ENCODE measurements at regions not wholly inside any gene's neighbourhood (a gene's known extent, or its start where the extent isn't known, plus 50 kb on each side); places are given as distances from the start of the nearest gene placed in this dataset.

DNA sequence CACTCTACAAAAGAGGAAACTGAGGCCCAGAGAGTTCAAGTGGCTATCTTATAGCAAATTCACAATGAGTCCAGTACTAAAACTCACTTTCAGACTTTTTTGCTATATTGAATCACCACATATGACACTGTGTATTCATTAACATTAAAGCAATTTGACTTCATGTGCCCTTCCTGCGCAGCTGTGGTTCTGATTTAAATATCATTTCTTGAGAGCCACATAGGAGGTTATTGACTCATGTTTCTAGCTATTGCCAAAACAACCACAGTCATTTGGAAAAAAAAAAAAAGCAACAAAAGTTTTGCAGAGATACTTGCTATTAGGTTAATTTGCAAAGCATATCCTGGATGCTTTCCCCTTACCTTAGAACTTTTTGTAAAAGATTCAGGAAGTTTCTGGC lies 341.2 kb downstream of the PIK3C3 start:
- TF ChIP-seq, protein P1, sequence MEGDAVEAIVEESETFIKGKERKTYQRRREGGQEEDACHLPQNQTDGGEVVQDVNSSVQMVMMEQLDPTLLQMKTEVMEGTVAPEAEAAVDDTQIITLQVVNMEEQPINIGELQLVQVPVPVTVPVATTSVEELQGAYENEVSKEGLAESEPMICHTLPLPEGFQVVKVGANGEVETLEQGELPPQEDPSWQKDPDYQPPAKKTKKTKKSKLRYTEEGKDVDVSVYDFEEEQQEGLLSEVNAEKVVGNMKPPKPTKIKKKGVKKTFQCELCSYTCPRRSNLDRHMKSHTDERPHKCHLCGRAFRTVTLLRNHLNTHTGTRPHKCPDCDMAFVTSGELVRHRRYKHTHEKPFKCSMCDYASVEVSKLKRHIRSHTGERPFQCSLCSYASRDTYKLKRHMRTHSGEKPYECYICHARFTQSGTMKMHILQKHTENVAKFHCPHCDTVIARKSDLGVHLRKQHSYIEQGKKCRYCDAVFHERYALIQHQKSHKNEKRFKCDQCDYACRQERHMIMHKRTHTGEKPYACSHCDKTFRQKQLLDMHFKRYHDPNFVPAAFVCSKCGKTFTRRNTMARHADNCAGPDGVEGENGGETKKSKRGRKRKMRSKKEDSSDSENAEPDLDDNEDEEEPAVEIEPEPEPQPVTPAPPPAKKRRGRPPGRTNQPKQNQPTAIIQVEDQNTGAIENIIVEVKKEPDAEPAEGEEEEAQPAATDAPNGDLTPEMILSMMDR (IDR thresholded peaks at IDR 0.05): no peak
- TF ChIP-seq POLR2A (IDR thresholded peaks at IDR 0.05): no peak
